Heart left ventricle (tissue), 16 donors: ENCODE measurements at regions not wholly inside any gene's neighbourhood (a gene's known extent, or its start where the extent isn't known, plus 50 kb on each side); places are given as distances from the start of the nearest gene placed in this dataset.
A peak's percentile ranks its signal among the peaks of the same experiment; 100 is the strongest.
"Not testable (repeated sequence)": the region's sequence is repeated elsewhere in the genome, so short reads cannot be mapped to it uniquely, and the experiment has no call there.

Source experiments
- ATAC-seq, 4 donors: fragments of 200-7000 bp; cut with Tn5 transposase; one replicate each; pipeline ENCODE4 v1.9.1; 2020 to 2022; ENCODE audit warnings: moderate library complexity in 4 of 4, mild to moderate bottlenecking in 3 of 4, moderate number of reproducible peaks in 1 of 4
- DNase-seq, 5 donors: peaks; one replicate each; pipeline ENCODE4 v3.0.0-alpha.2; 2020
- H3K27ac ChIP-seq, 12 donors: fragments of 200-600 bp; sonication (generic) in 4 of 12; one replicate each; pipeline versions ENCODE4 v1.5.0 to v1.8.0; 2016 to 2022; ENCODE audit warnings: mild to moderate bottlenecking in 2 of 12
- H3K27me3 ChIP-seq, 9 donors: fragments of 200-600 bp; sonication (generic) in 2 of 9; one replicate each; pipeline versions ENCODE4 v1.5.1 to v1.8.0; 2016 to 2022; ENCODE audit warnings: mild to moderate bottlenecking in 3 of 9
- H3K36me3 ChIP-seq, 9 donors: fragments of 200-600 bp; sonication (generic) in 2 of 9; one replicate each; pipeline versions ENCODE4 v1.5.0 to v1.8.0; 2018 to 2022; ENCODE audit warnings: mild to moderate bottlenecking in 2 of 9
- H3K4me1 ChIP-seq, 12 donors: fragments of 200-600 bp; sonication (generic) in 4 of 12; one replicate each; pipeline versions ENCODE4 v1.5.0 to v1.8.0; 2016 to 2022; ENCODE audit warnings: mild to moderate bottlenecking in 3 of 12
- H3K4me3 ChIP-seq, 12 donors: fragments of 200-600 bp; sonication (generic) in 4 of 12; one replicate each; pipeline versions ENCODE4 v1.5.0 to v1.8.0; 2017 to 2022; ENCODE audit warnings: mild to moderate bottlenecking in 9 of 12, moderate library complexity in 4 of 12
- H3K9me3 ChIP-seq, 12 donors: fragments of 200-600 bp; sonication (generic) in 4 of 12; one replicate each; pipeline versions ENCODE4 v1.5.0 to v1.8.0; 2016 to 2022; ENCODE audit warnings: mild to moderate bottlenecking in 1 of 12
- CTCF ChIP-seq, 12 donors: fragments of 200-600 bp; sonication (generic) in 4 of 12; IDR thresholded peaks; one replicate each; pipeline versions ENCODE4 v1.5.0 to v1.8.0; 2018 to 2022; ENCODE audit warnings: antibody characterized with exemption in 12 of 12, mild to moderate bottlenecking in 5 of 12
- POLR2A ChIP-seq, 2 donors: fragments of 450-650 bp; IDR thresholded peaks; one replicate each; pipeline ENCODE4 v1.6.1; 2017; ENCODE audit warnings: antibody characterized with exemption in 2 of 2, mild to moderate bottlenecking in 2 of 2, moderate library complexity in 2 of 2
- whole genome bisulfite sequencing, 4 donors: extraction: QIAGEN DNeasy Blood & Tissue Kit in 2 of 4; methylation state at CpG; one replicate each; pipeline versions ENCODE4 v1.1.5 to v1.1.7; 2013 to 2018; 5-methylcytosine and 5-hydroxymethylcytosine counted together
- intact Hi-C, 10 donors: fragments of 100-400 bp; cut with DNase I; formaldehyde crosslinking; loops; one replicate each; pipeline versions ENCODE4 v1.11.1 to v1.14.2; 2022
- donor health status: ischemic (EF 13 %, LVEDD 7.1; RV severe dilation, severe dysfunction).
- donor health status: healthy with polysubstance abuse.
- donor health status: DM: no; HTN: yes; CAD: no.
- donor health status: DM: no; HTN: no; CAD: no.
- donor health status: ischemic (EF 25% LVEDD 6.9; RV normal size, moderate dysfunction).
- donor health status: ischemic (EF 25% LVEDD 5.7; RV mildly dilated, moderate dysfunction).
- donor health status: healthy.
- donor health status: DM: yes; HTN: yes; CAD: no.
- donor health status: ischemic (EF 35%, LVEDD 5.7; RV mildly dilated, moderate dysfunction).
- donor health status: nonischemic (EF 11% LVEDD 7.7; RV severe dilation, severe dysfunction).
- donor health status: DM: yes; HTN: yes; CAD: no.
- donor health status: PGD.
- donor health status: ischemic (EF 29% LVEDD 5.4; RV normal size, mild dysfunction).
- donor health status: nonischemic (EF 23%, LVEDD 6.1; RV moderate dilation, normal function).

- H3K27ac ChIP-seq, result peak overlapping the region in 3 of 12 donors; percentile 6 to 57 (median 52)
- no peak overlapping the region for H3K4me3 ChIP-seq
- H3K9me3 ChIP-seq, result no peaks in the 10 kb centered on the region
- TF ChIP-seq CTCF (IDR thresholded peaks at IDR 0.05), result no peak
- ATAC-seq, result no peak
- 91 to 98% (median 95%) methylated on average over 1 of the region's 1 CpG for WGBS, 4 donors
- no peaks in the 10 kb centered on the region for H3K27me3 ChIP-seq
- DNase-seq, result no peak
- intact Hi-C loops, result no loop called here
- H3K36me3 ChIP-seq, result no peaks in the 10 kb centered on the region
- peaks cover 0 to 34% (median 17%) of the 10 kb centered on the region in 12 donors for H3K4me1 ChIP-seq
Observed at GRCh38 chr2:217356142-217356541, 496.3 kb upstream of the TNP1 start.

- intact Hi-C loops, result no loop called here
- no peak for TF ChIP-seq CTCF (IDR thresholded peaks at IDR 0.05)
- no peak for TF ChIP-seq POLR2A (IDR thresholded peaks at IDR 0.05)
- Histone ChIP-seq H3K36me3 (no peaks in the 10 kb centered on the region), H3K27me3 (no peaks in the 10 kb centered on the region), H3K4me3 (no peak overlapping the region), H3K4me1 (peaks cover 0 to 18% (median 5%) of the 10 kb centered on the region in 12 donors), H3K27ac (no peak overlapping the region), H3K9me3 (peaks cover 0 to 12% (median 0%) of the 10 kb centered on the region in 12 donors)
- ATAC-seq (no peak), DNase-seq (no peak)
- 78 to 96% (median 86%) methylated on average over 4 of the region's 4 CpGs for WGBS, 4 donors
Observed at GRCh38 chr2:217353591-217353990, 493.7 kb upstream of the TNP1 start.

- Histone ChIP-seq H3K27me3 (no peaks in the 10 kb centered on the region), H3K36me3 (no peaks in the 10 kb centered on the region), H3K4me1 (peaks cover 0 to 5% (median 0%) of the 10 kb centered on the region in 12 donors), H3K27ac (no peak overlapping the region), H3K4me3 (no peak overlapping the region), H3K9me3 (peaks cover 0 to 19% (median 1%) of the 10 kb centered on the region in 12 donors)
- TF ChIP-seq CTCF (IDR thresholded peaks at IDR 0.05), result no peak
- no peak for TF ChIP-seq POLR2A (IDR thresholded peaks at IDR 0.05)
- DNase-seq, result no peak
- intact Hi-C loops, result no loop called here
- WGBS, 4 donors, result 68 to 86% (median 79%) methylated on average over 5 of the region's 5 CpGs
- ATAC-seq, result no peak
Observed at GRCh38 chr2:217351378-217351777, 491.5 kb upstream of the TNP1 start.

GRCh38 chr2:217349251-217349650, 489.4 kb upstream of the TNP1 start:
- no peak for TF ChIP-seq CTCF (IDR thresholded peaks at IDR 0.05)
- no peak for TF ChIP-seq POLR2A (IDR thresholded peaks at IDR 0.05)
- Histone ChIP-seq H3K4me1 (peaks cover 0 to 4% (median 0%) of the 10 kb centered on the region in 12 donors), H3K4me3 (no peak overlapping the region), H3K27me3 (no peaks in the 10 kb centered on the region), H3K36me3 (no peaks in the 10 kb centered on the region), H3K9me3 (peaks cover 0 to 21% (median 1%) of the 10 kb centered on the region in 12 donors), H3K27ac (no peak overlapping the region)
- WGBS, 4 donors, result 2 to 57% (median 45%) methylated on average over 1 of the region's 1 CpG
- ATAC-seq (no peak), DNase-seq (no peak)
- intact Hi-C loops, result no loop called here

- 30 to 33% (median 31%) methylated on average over 3 of the region's 3 CpGs for whole genome bisulfite sequencing, 4 donors
- H3K4me1 ChIP-seq, intact Hi-C loops, H3K36me3 ChIP-seq, DNase-seq, H3K4me3 ChIP-seq, H3K27me3 ChIP-seq, ATAC-seq, H3K27ac ChIP-seq: not testable (repeated sequence)
- H3K9me3 ChIP-seq, result peaks cover 0 to 21% (median 1%) of the 10 kb centered on the region in 12 donors
Observed at GRCh38 chr2:217347630-217348029, 487.8 kb upstream of the TNP1 start.

- H3K4me3 ChIP-seq, ATAC-seq, intact Hi-C loops, H3K27me3 ChIP-seq, H3K36me3 ChIP-seq, H3K27ac ChIP-seq, H3K4me1 ChIP-seq, DNase-seq: not testable (repeated sequence)
- H3K9me3 ChIP-seq, result peaks cover 0 to 21% (median 1%) of the 10 kb centered on the region in 12 donors
- WGBS, 4 donors, result 96 to 100% (median 99%) methylated on average over 1 of the region's 1 CpG
Observed at GRCh38 chr2:217346043-217346442, 486.2 kb upstream of the TNP1 start.
